GM12878 (cell line): ENCODE measurements at regions not wholly inside any gene's neighbourhood (a gene's known extent, or its start where the extent isn't known, plus 50 kb on each side); places are given as distances from the start of the nearest gene placed in this dataset.

Experiments used
- ATAC-seq: fragments of 200-7000 bp; cut with Tn5 transposase; 3 replicates; pipeline ENCODE4 v1.9.1; 2020; ENCODE audit warnings: mild to moderate bottlenecking, moderate library complexity
- BruUV-seq: library from RNA; stranded (reverse); fragments of 400-500 nt; replicated peaks from 2 replicates; lab custom pipeline; 2021; lab: Mats Ljungman, UMichigan
- CTCF ChIA-PET: fragments of 300-600 bp; sonication (Branson Sonifier 250); formaldehyde crosslinking; extraction: SDS; loops from one replicate; lab custom pipeline; 2021; ENCODE audit warnings: inconsistent platforms; lab: Yijun Ruan, JAX
- POLR2A ChIA-PET: fragments of 350-600 bp; formaldehyde crosslinking; extraction: SDS; loops from one replicate; lab custom pipeline; 2021; ENCODE audit warnings: inconsistent platforms; lab: Charles Lee
- RAD21 ChIA-PET: fragments of 300-600 bp; sonication (Branson Sonifier 250); formaldehyde crosslinking; loops from one replicate; lab custom pipeline; 2023; ENCODE audit warnings: antibody characterized with exemption; ENCODE audit not compliant: unreplicated experiment; lab: Charles Lee
- SMC1A ChIA-PET: fragments of 300-600 bp; sonication (Branson Sonifier 250); formaldehyde crosslinking; loops from one replicate; lab custom pipeline; 2023; ENCODE audit not compliant: unreplicated experiment, uncharacterized antibody; lab: Charles Lee
- DNase-seq: peaks from one replicate; pipeline ENCODE4 v3.0.0-alpha.2; 2011; ENCODE audit warnings: low read depth, low spot score
- FAIRE-seq: peaks from 3 replicates; lab custom pipeline; 2011; peaks lifted over from hg19 to GRCh38; lab: Jason Lieb, UNC
- H2AFZ ChIP-seq: 2 replicates; pipeline ENCODE4 v1.6.0; 2011; ENCODE audit warnings: low read depth, low read length, control low read depth; ENCODE audit not compliant: control insufficient read depth
- H3K27ac ChIP-seq: 2 replicates; pipeline ENCODE4 v1.5.1; 2011; ENCODE audit warnings: control low read depth; ENCODE audit not compliant: control insufficient read depth, insufficient read depth
- H3K27me3 ChIP-seq, 2 experiments: replicated peaks in 1 of 2; 2 replicates each; pipeline versions ENCODE4 v1.6.0 to v1.6.1; 2011; ENCODE audit warnings: low read length in 1 of 2; ENCODE audit not compliant: control insufficient read depth in 2 of 2, insufficient read depth in 2 of 2
- H3K36me3 ChIP-seq, 2 experiments: 2 replicates each; pipeline ENCODE4 v1.5.1; 2011; ENCODE audit warnings: low read length in 1 of 2; ENCODE audit not compliant: control insufficient read depth in 2 of 2, insufficient read depth in 2 of 2
- H3K4me1 ChIP-seq: 2 replicates; pipeline ENCODE4 v1.6.1; 2011; ENCODE audit warnings: mild to moderate bottlenecking, low read length, moderate library complexity, mixed read lengths; ENCODE audit not compliant: control insufficient read depth, insufficient read depth
- H3K4me2 ChIP-seq: 2 replicates; pipeline ENCODE4 v1.6.0; 2011; ENCODE audit warnings: control low read depth; ENCODE audit not compliant: control insufficient read depth, insufficient read depth
- H3K4me3 ChIP-seq: fragments of 200-600 bp; sonication (generic); 2 replicates; pipeline ENCODE4 v1.5.1; 2016
- H3K79me2 ChIP-seq: 2 replicates; pipeline ENCODE4 v1.6.0; 2011; ENCODE audit warnings: low read length; ENCODE audit not compliant: control insufficient read depth, insufficient read depth
- H3K9ac ChIP-seq: 2 replicates; pipeline ENCODE4 v1.8.0; 2011; ENCODE audit warnings: low read length, control low read depth, mixed read lengths; ENCODE audit not compliant: control insufficient read depth, insufficient read depth
- H3K9me3 ChIP-seq: replicated peaks from 3 replicates; pipeline ENCODE4 v1.5.1; 2011; ENCODE audit warnings: mild to moderate bottlenecking, low read length; ENCODE audit not compliant: control insufficient read depth, insufficient read depth
- H4K20me1 ChIP-seq: 2 replicates; pipeline ENCODE4 v1.6.0; 2011; ENCODE audit not compliant: control insufficient read depth, insufficient read depth
- ATF2 ChIP-seq: IDR thresholded peaks from 2 replicates; pipeline ENCODE4 v1.6.1; 2012; ENCODE audit warnings: low read length, inconsistent platforms
- ATF7 ChIP-seq: fragments of 450-650 bp; IDR thresholded peaks from 2 replicates; pipeline ENCODE4 v1.6.1; 2016; ENCODE audit warnings: low read depth, mild to moderate bottlenecking
- CTCF ChIP-seq, 3 experiments: IDR thresholded peaks in 2 of 3; conservative IDR thresholded peaks in 1 of 3; 2 replicates each; pipeline ENCODE4 v1.5.1; 2011; ENCODE audit warnings: low read depth in 3 of 3, low read length in 3 of 3, mild to moderate bottlenecking in 3 of 3, control low read depth in 2 of 3, moderate library complexity in 2 of 3, inconsistent platforms in 1 of 3, mixed read lengths in 1 of 3; ENCODE audit not compliant: control insufficient read depth in 2 of 3, insufficient read depth in 1 of 3; ENCODE audit errors: extremely low read depth in 1 of 3
- FOXM1 ChIP-seq: IDR thresholded peaks from 2 replicates; pipeline ENCODE4 v1.6.1; 2012; ENCODE audit warnings: low read depth, mild to moderate bottlenecking, inconsistent platforms, low read length, moderate library complexity
- MTA2 ChIP-seq: fragments of 450-650 bp; IDR thresholded peaks from 2 replicates; pipeline ENCODE4 v1.6.1; 2016; ENCODE audit warnings: low read depth, mild to moderate bottlenecking, moderate library complexity
- NR2F1 ChIP-seq: fragments of 450-650 bp; conservative IDR thresholded peaks from 2 replicates; pipeline ENCODE4 v1.6.1; 2017; ENCODE audit warnings: mild to moderate bottlenecking
- RAD21 ChIP-seq: IDR thresholded peaks from 2 replicates; pipeline ENCODE4 v1.6.1; 2011; ENCODE audit warnings: mild to moderate bottlenecking, low read depth, low read length, moderate library complexity; ENCODE audit not compliant: insufficient read depth
- RUNX3 ChIP-seq: IDR thresholded peaks from 2 replicates; pipeline ENCODE4 v1.6.1; 2012; ENCODE audit warnings: low read length, inconsistent platforms
- SMARCA5 ChIP-seq: fragments of 450-650 bp; IDR thresholded peaks from 2 replicates; pipeline ENCODE4 v1.6.1; 2017; ENCODE audit warnings: mild to moderate bottlenecking
- SMC3 ChIP-seq: IDR thresholded peaks from 2 replicates; pipeline ENCODE4 v1.6.1; 2011; ENCODE audit warnings: low read length, improper control_type of control experiment, borderline replicate concordance
- TBL1XR1 ChIP-seq: IDR thresholded peaks from 2 replicates; pipeline ENCODE4 v1.6.1; 2012; ENCODE audit warnings: low read depth, low read length, improper control_type of control experiment
- WRNIP1 ChIP-seq: IDR thresholded peaks from 2 replicates; pipeline ENCODE4 v1.6.1; 2011; ENCODE audit warnings: low read depth, low read length, improper control_type of control experiment, borderline replicate concordance
- YY1 ChIP-seq: IDR thresholded peaks from 2 replicates; pipeline ENCODE4 v1.6.1; 2011; ENCODE audit warnings: low read depth, mild to moderate bottlenecking, low read length
- whole genome bisulfite sequencing: methylation state at CpG from one replicate; pipeline ENCODE4 v1.1.6; 2016; ENCODE audit warnings: low lambda C conversion rate; ENCODE audit not compliant: insufficient replicate concordance, insufficient coverage; ENCODE audit errors: missing lambda C conversion rate; 5-methylcytosine and 5-hydroxymethylcytosine counted together
- in situ Hi-C: fragments of 300-500 bp; cut with MboI; formaldehyde crosslinking; loops from 9 replicates; pipeline ENCODE4 v1.14.3; 2018; ENCODE audit warnings: mixed read lengths
- intact Hi-C: fragments of 100-400 bp; cut with micrococcal nuclease; formaldehyde crosslinking; loops from one replicate; pipeline ENCODE4 v1.14.2; 2022; ENCODE audit not compliant: unreplicated experiment

GRCh38 chr2:206392118-206392517 lies 51.2 kb upstream of the ADAM23 start:
- Histone ChIP-seq H3K4me2 (no peak overlapping the region), H3K27ac (no peak overlapping the region), H2AFZ (no peak overlapping the region), H3K9ac (no peak overlapping the region), H4K20me1 (no peaks in the 10 kb centered on the region), H3K79me2 (no peaks in the 10 kb centered on the region), H3K4me1 (no peaks in the 10 kb centered on the region), H3K36me3 (no peaks in the 10 kb centered on the region), H3K4me3 (no peak overlapping the region), H3K27me3 (no peaks in the 10 kb centered on the region), H3K9me3 (no peaks in the 10 kb centered on the region; the same call in 1 of the 3 replicates)
- FAIRE-seq: peak; percentile 80
- 0% methylated on average over 2 of the region's 2 CpGs for WGBS
- peak; percentile 99 for ATAC-seq
- DNase-seq: no peak
- peak; percentile 87 for TF ChIP-seq SMC3
- TF ChIP-seq SMARCA5: no peak
- TF ChIP-seq MTA2: no peak
- TF ChIP-seq NR2F1: no peak
- peak; percentile 62; the same call in 1 of the 2 replicates for TF ChIP-seq RUNX3
- TF ChIP-seq CTCF (IDR thresholded peaks at IDR 0.05 in 2 of 3, conservative IDR thresholded peaks at IDR 0.05 in 1 of 3; ENCODE audit: control insufficient read depth in 2 of 3, extremely low read depth in 1 of 3, insufficient read depth in 1 of 3, low read depth in 3 of 3, low read length in 3 of 3): peak; percentile 57 to 75 (median 71)
- peak; percentile 96 for TF ChIP-seq RAD21
- TF ChIP-seq FOXM1: peak; percentile 63
- peak; percentile 44; the same call in 1 of the 2 replicates for TF ChIP-seq YY1
- TF ChIP-seq ATF7: no peak
- TF ChIP-seq WRNIP1: no peak
- TF ChIP-seq TBL1XR1: no peak
- no peak for TF ChIP-seq ATF2
- in situ Hi-C loops (no loop called here), intact Hi-C loops (loop anchor here (1.0 to 10.0 kb wide), 5 partner anchors 51 to 1083 kb away; partner anchors contain the start of gene ADAM23)
- ChIA-PET CTCF (interaction anchor here (0.6 to 4.4 kb wide), 18 partner anchors 9 to 390 kb away, joined by 3 to 53 read pairs (median 4); no protein-coding TSS in a partner anchor), SMC1A (interaction anchor here (0.6 to 2.5 kb wide), 12 partner anchors 10 to 390 kb away, joined by 3 to 37 read pairs (median 4); no protein-coding TSS in a partner anchor), POLR2A (no interaction called here), RAD21 (interaction anchor here (0.8 to 2.8 kb wide), 7 partner anchors 38 to 389 kb away, joined by 3 to 15 read pairs (median 5); no protein-coding TSS in a partner anchor)
- BruUV-seq: no TSS peak
